ENCODE measurements at regions not wholly inside any gene's neighbourhood (a gene's known extent, or its start where the extent isn't known, plus 50 kb on each side); places are given as distances from the start of the nearest gene placed in this dataset.

DNA sequence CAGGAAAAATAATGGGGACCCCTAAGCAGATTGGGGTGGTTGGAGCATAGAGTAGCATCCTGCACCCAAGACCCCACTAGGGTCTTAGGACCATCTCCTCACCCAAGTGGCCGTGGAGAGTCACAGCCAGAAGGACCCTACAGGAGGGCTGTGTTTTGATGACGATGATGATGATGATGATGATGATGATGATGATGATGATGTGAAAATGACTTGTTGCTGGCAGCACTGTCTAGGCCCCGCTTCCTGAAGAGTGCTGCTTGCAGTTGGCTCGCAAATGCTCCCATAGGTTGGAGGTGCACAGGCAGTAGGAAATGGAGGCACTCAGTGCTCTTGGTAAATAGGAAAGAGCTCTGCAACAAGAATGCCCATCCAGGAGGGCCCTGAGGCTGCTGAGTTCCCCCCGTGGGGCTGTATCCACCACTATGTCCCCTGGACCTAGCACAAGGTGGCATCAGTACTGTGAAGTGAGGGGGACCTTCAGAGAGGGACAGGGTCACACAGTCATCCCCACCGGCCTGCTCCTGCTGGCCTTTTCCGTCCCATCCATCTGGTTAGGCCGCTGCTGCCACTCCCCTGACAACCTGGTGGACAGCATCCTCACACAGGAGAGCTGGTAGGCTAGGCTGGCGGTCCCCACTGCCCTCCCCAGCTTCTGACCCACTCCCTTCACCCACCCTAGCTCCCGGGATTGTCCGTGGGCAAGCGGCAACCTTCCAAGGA, 139.6 kb downstream of the FOXD2 start:
- TF ChIP-seq, protein P1, sequence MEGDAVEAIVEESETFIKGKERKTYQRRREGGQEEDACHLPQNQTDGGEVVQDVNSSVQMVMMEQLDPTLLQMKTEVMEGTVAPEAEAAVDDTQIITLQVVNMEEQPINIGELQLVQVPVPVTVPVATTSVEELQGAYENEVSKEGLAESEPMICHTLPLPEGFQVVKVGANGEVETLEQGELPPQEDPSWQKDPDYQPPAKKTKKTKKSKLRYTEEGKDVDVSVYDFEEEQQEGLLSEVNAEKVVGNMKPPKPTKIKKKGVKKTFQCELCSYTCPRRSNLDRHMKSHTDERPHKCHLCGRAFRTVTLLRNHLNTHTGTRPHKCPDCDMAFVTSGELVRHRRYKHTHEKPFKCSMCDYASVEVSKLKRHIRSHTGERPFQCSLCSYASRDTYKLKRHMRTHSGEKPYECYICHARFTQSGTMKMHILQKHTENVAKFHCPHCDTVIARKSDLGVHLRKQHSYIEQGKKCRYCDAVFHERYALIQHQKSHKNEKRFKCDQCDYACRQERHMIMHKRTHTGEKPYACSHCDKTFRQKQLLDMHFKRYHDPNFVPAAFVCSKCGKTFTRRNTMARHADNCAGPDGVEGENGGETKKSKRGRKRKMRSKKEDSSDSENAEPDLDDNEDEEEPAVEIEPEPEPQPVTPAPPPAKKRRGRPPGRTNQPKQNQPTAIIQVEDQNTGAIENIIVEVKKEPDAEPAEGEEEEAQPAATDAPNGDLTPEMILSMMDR (IDR thresholded peaks at IDR 0.05; ENCODE audit: low read length) = no peak
- TF ChIP-seq EZH2 (IDR thresholded peaks at IDR 0.05; ENCODE audit: borderline replicate concordance, low read length) = no peak

All from OCI-LY1 (cell line).